Uterus (tissue), 2 donors: ENCODE measurements at regions not wholly inside any gene's neighbourhood (a gene's known extent, or its start where the extent isn't known, plus 50 kb on each side); places are given as distances from the start of the nearest gene placed in this dataset.
"Not testable (repeated sequence)": the region's sequence is repeated elsewhere in the genome, so short reads cannot be mapped to it uniquely, and the experiment has no call there.

ENCODE experiments used
- CTCF ChIP-seq, 4 experiments: fragments of 200-600 bp in 2 of 4; fragments of 450-650 bp in 2 of 4; sonication (generic) in 2 of 4; IDR thresholded peaks; one replicate each; pipeline ENCODE4 v1.5.1; 2016 to 2019; ENCODE audit warnings: antibody characterized with exemption in 4 of 4, mild to moderate bottlenecking in 2 of 4, moderate library complexity in 1 of 4
- POLR2A ChIP-seq, 2 donors: fragments of 450-650 bp; IDR thresholded peaks; one replicate each; pipeline ENCODE4 v1.6.1; 2016; ENCODE audit warnings: antibody characterized with exemption in 2 of 2, mild to moderate bottlenecking in 1 of 2, moderate library complexity in 1 of 2

GRCh38 chr9:65389216-65389615 lies 104.2 kb upstream of the FOXD4L5 start:
- TF ChIP-seq CTCF, POLR2A (IDR thresholded peaks at IDR 0.05): not testable (repeated sequence)
